ENCODE measurements at regions not wholly inside any gene's neighbourhood (a gene's known extent, or its start where the extent isn't known, plus 50 kb on each side); places are given as distances from the start of the nearest gene placed in this dataset.

GRCh38 chr16:13780406-13781168 is 139.4 kb upstream of the ERCC4 start:
- WGBS, 3 donors: 13 to 35% (median 19%) methylated on average over 7 of the region's 7 CpGs
- peaks cover 0 to 2% of the 10 kb centered on the region in 2 donors for H3K9me3 ChIP-seq
- intact Hi-C loops (cut with DNase I): no loop called here

GRCh38 chr16:13781169-13781564 is 138.8 kb upstream of the ERCC4 start:
- Histone ChIP-seq H3K27ac (no peak overlapping the region), H3K27me3 (no peaks in the 10 kb centered on the region)

More at GRCh38 chr16:13780406-13781168, 139.4 kb upstream of the ERCC4 start:
- TF ChIP-seq CTCF (IDR thresholded peaks at IDR 0.05) (no peak), POLR2A (IDR thresholded peaks at IDR 0.05) (no peak), EP300 (IDR thresholded peaks at IDR 0.05) (no peak)
- Histone ChIP-seq H3K4me3 (no peak overlapping the region), H3K27me3 (no peaks in the 10 kb centered on the region), H3K36me3 (no peaks in the 10 kb centered on the region), H3K4me1 (ENCODE audit: insufficient read depth) (no peaks in the 10 kb centered on the region), H3K27ac (no peak overlapping the region)
- DNase-seq: no peak

GRCh38 chr16:13781575-13782338 is 138.2 kb upstream of the ERCC4 start:
- Histone ChIP-seq H3K36me3 (no peaks in the 10 kb centered on the region), H3K27me3 (no peaks in the 10 kb centered on the region), H3K4me3 (no peak overlapping the region), H3K4me1 (ENCODE audit: insufficient read depth) (no peaks in the 10 kb centered on the region), H3K9me3 (no peaks in the 10 kb centered on the region), H3K27ac (no peak overlapping the region)
- no peak for TF ChIP-seq CTCF (IDR thresholded peaks at IDR 0.05)
- TF ChIP-seq EP300 (IDR thresholded peaks at IDR 0.05): no peak
- no peak for TF ChIP-seq POLR2A (IDR thresholded peaks at IDR 0.05)
- intact Hi-C loops (cut with DNase I): no loop called here
- DNase-seq: no peak
- WGBS, 3 donors: 54 to 66% (median 56%) methylated on average over 8 of the region's 8 CpGs

More at GRCh38 chr16:13781169-13781564, 138.8 kb upstream of the ERCC4 start:
- no peaks in the 10 kb centered on the region for H3K36me3 ChIP-seq
- DNase-seq: no peak
- no peaks in the 10 kb centered on the region for H3K9me3 ChIP-seq
- no peaks in the 10 kb centered on the region for H3K4me1 ChIP-seq (ENCODE audit: insufficient read depth)
- 38 to 66% (median 50%) methylated on average over 7 of the region's 7 CpGs for WGBS, 3 donors
- intact Hi-C loops (cut with DNase I): no loop called here
- no peak for TF ChIP-seq POLR2A (IDR thresholded peaks at IDR 0.05)
- TF ChIP-seq CTCF (IDR thresholded peaks at IDR 0.05): no peak
- no peak for TF ChIP-seq EP300 (IDR thresholded peaks at IDR 0.05)
- no peak overlapping the region for H3K4me3 ChIP-seq

- WGBS, 3 donors: 66 to 79% (median 70%) methylated on average over 4 of the region's 4 CpGs
- intact Hi-C loops (cut with DNase I): no loop called here
- H3K27ac ChIP-seq: no peak overlapping the region
- no peak for DNase-seq
- H3K4me1 ChIP-seq (ENCODE audit: insufficient read depth): no peaks in the 10 kb centered on the region
- H3K36me3 ChIP-seq: no peaks in the 10 kb centered on the region
- H3K27me3 ChIP-seq: no peaks in the 10 kb centered on the region
- H3K9me3 ChIP-seq: no peaks in the 10 kb centered on the region
- no peak overlapping the region for H3K4me3 ChIP-seq
- TF ChIP-seq CTCF (IDR thresholded peaks at IDR 0.05): no peak
- no peak for TF ChIP-seq POLR2A (IDR thresholded peaks at IDR 0.05)
- TF ChIP-seq EP300 (IDR thresholded peaks at IDR 0.05): no peak
These were observed 128.9 kb upstream of the ERCC4 start for GRCh38 chr16:13791095-13791494.
